SU-DHL-6 (cell line): ENCODE measurements at regions not wholly inside any gene's neighbourhood (a gene's known extent, or its start where the extent isn't known, plus 50 kb on each side); places are given as distances from the start of the nearest gene placed in this dataset.

Source experiments
- EZH2phosphoT487 ChIP-seq: fragments of 200-600 bp; sonication (generic), shearing (Covaris generic); conservative IDR thresholded peaks from 2 replicates; pipeline ENCODE4 v1.6.1; 2018; ENCODE audit warnings: mild to moderate bottlenecking, antibody characterized with exemption, low read length, moderate library complexity, mixed read lengths
- TF ChIP-seq, protein P1 (sequence below): fragments of 200-600 bp; sonication (generic); IDR thresholded peaks from one replicate; pipeline ENCODE4 v1.5.1; 2017; ENCODE audit warnings: antibody characterized with exemption, mild to moderate bottlenecking, low read length, moderate library complexity; ENCODE audit not compliant: insufficient read depth, poor library complexity, severe bottlenecking

DNA sequence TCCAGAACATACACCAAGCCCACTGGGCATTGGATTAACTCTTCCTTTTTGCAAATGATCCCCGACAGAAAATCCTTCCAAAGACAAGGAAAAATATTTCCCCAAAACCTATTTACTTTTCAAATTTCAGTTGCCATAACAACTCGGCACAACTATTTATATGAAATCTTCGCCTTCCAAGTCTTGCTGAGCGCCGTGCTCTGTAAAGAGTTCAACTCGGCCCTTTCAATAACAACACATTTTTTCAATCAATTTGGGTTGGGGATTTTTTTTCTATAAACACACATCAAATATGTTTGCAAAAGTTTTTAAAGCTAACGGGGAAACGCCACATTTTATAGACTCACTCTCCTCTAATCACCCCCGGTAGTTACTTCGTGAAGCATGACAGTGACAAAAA, 333.8 kb downstream of the MN1 start:
- TF ChIP-seq EZH2phosphoT487, result no peak
- TF ChIP-seq, protein P1, sequence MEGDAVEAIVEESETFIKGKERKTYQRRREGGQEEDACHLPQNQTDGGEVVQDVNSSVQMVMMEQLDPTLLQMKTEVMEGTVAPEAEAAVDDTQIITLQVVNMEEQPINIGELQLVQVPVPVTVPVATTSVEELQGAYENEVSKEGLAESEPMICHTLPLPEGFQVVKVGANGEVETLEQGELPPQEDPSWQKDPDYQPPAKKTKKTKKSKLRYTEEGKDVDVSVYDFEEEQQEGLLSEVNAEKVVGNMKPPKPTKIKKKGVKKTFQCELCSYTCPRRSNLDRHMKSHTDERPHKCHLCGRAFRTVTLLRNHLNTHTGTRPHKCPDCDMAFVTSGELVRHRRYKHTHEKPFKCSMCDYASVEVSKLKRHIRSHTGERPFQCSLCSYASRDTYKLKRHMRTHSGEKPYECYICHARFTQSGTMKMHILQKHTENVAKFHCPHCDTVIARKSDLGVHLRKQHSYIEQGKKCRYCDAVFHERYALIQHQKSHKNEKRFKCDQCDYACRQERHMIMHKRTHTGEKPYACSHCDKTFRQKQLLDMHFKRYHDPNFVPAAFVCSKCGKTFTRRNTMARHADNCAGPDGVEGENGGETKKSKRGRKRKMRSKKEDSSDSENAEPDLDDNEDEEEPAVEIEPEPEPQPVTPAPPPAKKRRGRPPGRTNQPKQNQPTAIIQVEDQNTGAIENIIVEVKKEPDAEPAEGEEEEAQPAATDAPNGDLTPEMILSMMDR, result no peak
